ENCODE measurements at regions not wholly inside any gene's neighbourhood (a gene's known extent, or its start where the extent isn't known, plus 50 kb on each side); places are given as distances from the start of the nearest gene placed in this dataset.
"Not testable (repeated sequence)": the region's sequence is repeated elsewhere in the genome, so short reads cannot be mapped to it uniquely, and the experiment has no call there.

DNA sequence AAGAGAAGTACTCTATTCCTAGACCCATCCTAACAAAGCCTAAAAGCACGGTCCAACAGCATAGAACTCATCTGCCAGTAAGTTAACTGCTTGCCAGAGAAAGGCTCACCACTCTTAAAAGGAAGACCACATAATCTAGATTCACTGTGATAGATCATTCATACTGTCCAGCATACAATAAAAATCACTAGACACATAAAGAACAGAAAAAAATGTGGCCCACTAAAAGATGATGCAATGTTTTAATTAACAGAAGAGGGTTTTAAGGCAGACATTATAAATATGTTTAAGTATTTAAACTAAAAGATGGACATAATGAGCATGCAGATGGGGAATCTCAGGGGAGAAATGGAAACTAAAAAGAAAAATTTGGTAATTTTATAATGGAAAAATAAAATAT lies 157.5 kb upstream of the CDH4 start:
- ATAC-seq, result no peak
- H3K9me3 ChIP-seq, result peaks cover 0 to 35% (median 12%) of the 10 kb centered on the region in 11 donors
- TF ChIP-seq, protein P1, sequence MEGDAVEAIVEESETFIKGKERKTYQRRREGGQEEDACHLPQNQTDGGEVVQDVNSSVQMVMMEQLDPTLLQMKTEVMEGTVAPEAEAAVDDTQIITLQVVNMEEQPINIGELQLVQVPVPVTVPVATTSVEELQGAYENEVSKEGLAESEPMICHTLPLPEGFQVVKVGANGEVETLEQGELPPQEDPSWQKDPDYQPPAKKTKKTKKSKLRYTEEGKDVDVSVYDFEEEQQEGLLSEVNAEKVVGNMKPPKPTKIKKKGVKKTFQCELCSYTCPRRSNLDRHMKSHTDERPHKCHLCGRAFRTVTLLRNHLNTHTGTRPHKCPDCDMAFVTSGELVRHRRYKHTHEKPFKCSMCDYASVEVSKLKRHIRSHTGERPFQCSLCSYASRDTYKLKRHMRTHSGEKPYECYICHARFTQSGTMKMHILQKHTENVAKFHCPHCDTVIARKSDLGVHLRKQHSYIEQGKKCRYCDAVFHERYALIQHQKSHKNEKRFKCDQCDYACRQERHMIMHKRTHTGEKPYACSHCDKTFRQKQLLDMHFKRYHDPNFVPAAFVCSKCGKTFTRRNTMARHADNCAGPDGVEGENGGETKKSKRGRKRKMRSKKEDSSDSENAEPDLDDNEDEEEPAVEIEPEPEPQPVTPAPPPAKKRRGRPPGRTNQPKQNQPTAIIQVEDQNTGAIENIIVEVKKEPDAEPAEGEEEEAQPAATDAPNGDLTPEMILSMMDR (IDR thresholded peaks at IDR 0.05), result no peak
- H3K27me3 ChIP-seq, result peaks cover 0 to 10% (median under 1%) of the 10 kb centered on the region in 7 donors
- no peak for DNase-seq
- H3K27ac ChIP-seq, result no peak overlapping the region
- 59 to 65% methylated on average over 1 of the region's 1 CpG for WGBS, 2 donors
- H3K4me3 ChIP-seq, result no peak overlapping the region
- intact Hi-C loops (cut with DNase I), result no loop called here
- no peaks in the 10 kb centered on the region for H3K36me3 ChIP-seq
- no peaks in the 10 kb centered on the region for H3K4me1 ChIP-seq

- no peak for ATAC-seq
- peaks cover 0 to 35% (median 12%) of the 10 kb centered on the region in 11 donors for H3K9me3 ChIP-seq
- 86 to 90% methylated on average over 2 of the region's 2 CpGs for whole genome bisulfite sequencing, 2 donors
- H3K4me3 ChIP-seq, result no peak overlapping the region
- intact Hi-C loops (cut with DNase I), result no loop called here
- DNase-seq, result no peak
- H3K36me3 ChIP-seq, result no peaks in the 10 kb centered on the region
- TF ChIP-seq, protein P1 (IDR thresholded peaks at IDR 0.05), result no peak
- no peaks in the 10 kb centered on the region for H3K4me1 ChIP-seq
- H3K27ac ChIP-seq, result no peak overlapping the region
- peaks cover 0 to 10% (median 5%) of the 10 kb centered on the region in 7 donors for H3K27me3 ChIP-seq
These were observed 155.6 kb upstream of the CDH4 start for GRCh38 chr20:61096463-61096862.

DNA sequence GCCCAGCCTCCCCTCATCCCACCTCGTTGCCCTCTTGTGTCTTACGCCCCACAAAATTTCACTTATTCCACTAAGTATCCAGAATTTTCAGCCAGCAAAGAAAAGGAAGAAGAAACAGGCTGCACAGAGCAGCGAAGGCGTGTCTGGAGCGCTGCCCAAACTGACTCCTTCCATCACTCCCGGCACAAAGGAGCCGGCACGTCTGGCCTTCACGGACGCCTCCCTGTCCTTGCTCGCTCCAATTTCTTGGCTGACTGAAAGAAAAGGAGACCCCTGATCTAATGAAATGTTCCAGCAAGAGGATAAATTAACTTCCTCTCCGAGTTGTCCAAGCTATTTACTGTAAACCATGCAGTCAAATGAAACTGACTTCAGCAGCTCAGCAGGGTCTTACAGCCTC lies 152.3 kb upstream of the CDH4 start:
- TF ChIP-seq, protein P1 (IDR thresholded peaks at IDR 0.05), result no peak
- DNase-seq, result no peak
- no peak overlapping the region for H3K27ac ChIP-seq
- peaks cover 0 to 12% (median 0%) of the 10 kb centered on the region in 7 donors for H3K27me3 ChIP-seq
- no peaks in the 10 kb centered on the region for H3K36me3 ChIP-seq
- 54 to 57% methylated on average over 12 of the region's 12 CpGs for WGBS, 2 donors
- no peaks in the 10 kb centered on the region for H3K4me1 ChIP-seq
- intact Hi-C loops (cut with DNase I), result no loop called here
- H3K9me3 ChIP-seq, result peaks cover 0 to 24% (median 9%) of the 10 kb centered on the region in 11 donors
- ATAC-seq, result no peak
- no peak overlapping the region for H3K4me3 ChIP-seq

- Histone ChIP-seq H3K4me3 (no peak overlapping the region), H3K9me3 (peaks cover 0 to 17% (median 3%) of the 10 kb centered on the region in 11 donors), H3K27me3 (peaks cover 0 to 14% (median 0%) of the 10 kb centered on the region in 7 donors), H3K4me1 (no peaks in the 10 kb centered on the region), H3K36me3 (no peaks in the 10 kb centered on the region), H3K27ac (no peak overlapping the region)
- ATAC-seq (no peak), DNase-seq (no peak)
- intact Hi-C loops (cut with DNase I), result no loop called here
- 86% methylated on average over 7 of the region's 7 CpGs for WGBS, 2 donors
- TF ChIP-seq, protein P1 (IDR thresholded peaks at IDR 0.05), result no peak
These were observed 151.6 kb upstream of the CDH4 start for GRCh38 chr20:61100489-61100888.

DNA sequence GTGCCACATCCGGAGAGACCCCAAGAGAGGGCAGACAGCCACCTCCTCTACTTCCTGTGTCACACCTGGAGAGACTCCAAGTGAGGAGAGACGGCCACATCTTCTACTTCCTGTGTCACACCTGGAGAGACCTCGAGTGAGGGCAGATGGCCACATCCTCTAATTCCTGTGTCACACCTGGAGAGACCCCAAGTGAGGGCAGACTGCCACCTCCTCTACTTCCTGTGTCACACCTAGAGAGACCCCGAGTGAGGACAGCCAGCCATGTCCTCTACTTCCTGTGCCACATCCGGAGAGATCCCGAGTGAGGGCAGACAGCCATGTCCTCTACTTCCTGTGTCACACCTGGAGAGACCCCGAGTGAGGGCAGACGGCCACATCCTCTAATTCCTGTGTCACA lies 150.7 kb upstream of the CDH4 start:
- ATAC-seq; H3K4me3 ChIP-seq; H3K4me1 ChIP-seq; H3K36me3 ChIP-seq; intact Hi-C loops (cut with DNase I); DNase-seq; H3K9me3 ChIP-seq; H3K27ac ChIP-seq: not testable (repeated sequence)
- 56 to 73% methylated on average over 8 of the region's 8 CpGs for WGBS, 2 donors
- H3K27me3 ChIP-seq, result peaks cover 0 to 15% (median 0%) of the 10 kb centered on the region in 7 donors

Data from heart right ventricle (tissue), 16 donors.